ENCODE measurements at regions not wholly inside any gene's neighbourhood (a gene's known extent, or its start where the extent isn't known, plus 50 kb on each side); places are given as distances from the start of the nearest gene placed in this dataset.
"Not testable (repeated sequence)": the region's sequence is repeated elsewhere in the genome, so short reads cannot be mapped to it uniquely, and the experiment has no call there.

GRCh38 chr2:51781691-51782090 lies 749.8 kb upstream of the NRXN1 start:
- TF ChIP-seq ATF7 (IDR thresholded peaks at IDR 0.05; ENCODE audit: low read depth), result no peak
- Histone ChIP-seq H3K27me3 (replicated peaks in 1 of 2; ENCODE audit: control insufficient read depth in 2 of 2, insufficient read depth in 2 of 2, low read length in 1 of 2) (no peaks in the 10 kb centered on the region), H3K27ac (ENCODE audit: control insufficient read depth, insufficient read depth) (no peak overlapping the region), H3K4me3 (no peak overlapping the region), H3K79me2 (ENCODE audit: control insufficient read depth, insufficient read depth, low read length) (no peaks in the 10 kb centered on the region), H3K36me3 (ENCODE audit: control insufficient read depth in 2 of 2, insufficient read depth in 2 of 2, low read length in 1 of 2) (no peaks in the 10 kb centered on the region), H3K9ac (ENCODE audit: control insufficient read depth, insufficient read depth, low read length) (no peak overlapping the region), H3K9me3 (replicated peaks; ENCODE audit: control insufficient read depth, insufficient read depth, low read length) (no peaks in the 10 kb centered on the region; the same call in 2 of the 3 replicates), H2AFZ (ENCODE audit: control insufficient read depth, low read depth, low read length) (no peak overlapping the region), H4K20me1 (ENCODE audit: control insufficient read depth, insufficient read depth) (no peaks in the 10 kb centered on the region), H3K4me1 (ENCODE audit: control insufficient read depth, insufficient read depth, low read length) (no peaks in the 10 kb centered on the region), H3K4me2 (ENCODE audit: control insufficient read depth, insufficient read depth) (no peak overlapping the region)
- no TSS peak for BruUV-seq (replicated peaks)
- ChIA-PET POLR2A (no interaction called here), RAD21 (ENCODE audit: unreplicated experiment) (no interaction called here), SMC1A (ENCODE audit: uncharacterized antibody, unreplicated experiment) (no interaction called here), CTCF (interaction anchor here (1.3 kb wide), 1 partner anchor 13 kb away, joined by 3 read pairs; no protein-coding TSS in a partner anchor)
- FAIRE-seq (no peak), DNase-seq (ENCODE audit: low read depth, low spot score) (no peak), ATAC-seq (no peak)
- intact Hi-C loops (cut with micrococcal nuclease; ENCODE audit: unreplicated experiment), result no loop called here
- in situ Hi-C loops (cut with MboI), result no loop called here
- WGBS (ENCODE audit: insufficient coverage, insufficient replicate concordance, low lambda C conversion rate, missing lambda C conversion rate), result 16% methylated on average over 4 of the region's 4 CpGs

GRCh38 chr2:51780353-51780752 lies 748.4 kb upstream of the NRXN1 start:
- intact Hi-C loops (cut with micrococcal nuclease; ENCODE audit: unreplicated experiment) (no loop called here), in situ Hi-C loops (cut with MboI) (no loop called here)
- H3K4me1 ChIP-seq (ENCODE audit: control insufficient read depth, insufficient read depth, low read length), result no peaks in the 10 kb centered on the region
- ChIA-PET SMC1A (ENCODE audit: uncharacterized antibody, unreplicated experiment) (no interaction called here), RAD21 (ENCODE audit: unreplicated experiment) (no interaction called here), POLR2A (no interaction called here), CTCF (no interaction called here)
- H3K79me2 ChIP-seq (ENCODE audit: control insufficient read depth, insufficient read depth, low read length), result no peaks in the 10 kb centered on the region
- no peak overlapping the region for H3K4me2 ChIP-seq (ENCODE audit: control insufficient read depth, insufficient read depth)
- H4K20me1 ChIP-seq (ENCODE audit: control insufficient read depth, insufficient read depth), result no peaks in the 10 kb centered on the region
- TF ChIP-seq HDAC6 (IDR thresholded peaks at IDR 0.05; ENCODE audit: unreplicated experiment) (no peak), EED (IDR thresholded peaks at IDR 0.05; ENCODE audit: low read depth) (no peak), PAX5 (IDR thresholded peaks at IDR 0.05; ENCODE audit: borderline replicate concordance, low read depth, low read length) (no peak), POU2F2 (IDR thresholded peaks at IDR 0.05; ENCODE audit: borderline replicate concordance, low read depth, low read length) (no peak), FOXK2 (IDR thresholded peaks at IDR 0.05) (no peak), CHD4 (IDR thresholded peaks at IDR 0.05) (no peak), JUNB (IDR thresholded peaks at IDR 0.05) (no peak), RAD21 (IDR thresholded peaks at IDR 0.05; ENCODE audit: insufficient read depth, low read depth, low read length) (no peak)
- no peak overlapping the region for H3K4me3 ChIP-seq
- no peak overlapping the region for H2AFZ ChIP-seq (ENCODE audit: control insufficient read depth, low read depth, low read length)
- no peaks in the 10 kb centered on the region for H3K36me3 ChIP-seq (ENCODE audit: control insufficient read depth in 2 of 2, insufficient read depth in 2 of 2, low read length in 1 of 2)
- no peak for DNase-seq (ENCODE audit: low read depth, low spot score)
- no peaks in the 10 kb centered on the region for H3K27me3 ChIP-seq (replicated peaks in 1 of 2; ENCODE audit: control insufficient read depth in 2 of 2, insufficient read depth in 2 of 2, low read length in 1 of 2)
- H3K9ac ChIP-seq (ENCODE audit: control insufficient read depth, insufficient read depth, low read length), result no peak overlapping the region
- H3K27ac ChIP-seq (ENCODE audit: control insufficient read depth, insufficient read depth), result no peak overlapping the region
- FAIRE-seq, result no peak
- ATAC-seq, result no peak
- H3K9me3 ChIP-seq (replicated peaks; ENCODE audit: control insufficient read depth, insufficient read depth, low read length), result no peaks in the 10 kb centered on the region; the same call in 2 of the 3 replicates
- 84% methylated on average over 11 of the region's 26 CpGs for WGBS (ENCODE audit: insufficient coverage, insufficient replicate concordance, low lambda C conversion rate, missing lambda C conversion rate)
- BruUV-seq (replicated peaks), result no TSS peak

- H3K9me3 ChIP-seq (replicated peaks; ENCODE audit: control insufficient read depth, insufficient read depth, low read length); H3K4me3 ChIP-seq; H3K27ac ChIP-seq (ENCODE audit: control insufficient read depth, insufficient read depth); SMC1A ChIA-PET (ENCODE audit: uncharacterized antibody, unreplicated experiment); H3K79me2 ChIP-seq (ENCODE audit: control insufficient read depth, insufficient read depth, low read length); RAD21 ChIA-PET (ENCODE audit: unreplicated experiment); POLR2A ChIA-PET; H3K4me1 ChIP-seq (ENCODE audit: control insufficient read depth, insufficient read depth, low read length); BruUV-seq (replicated peaks); H2AFZ ChIP-seq (ENCODE audit: control insufficient read depth, low read depth, low read length); CTCF ChIA-PET; H3K9ac ChIP-seq (ENCODE audit: control insufficient read depth, insufficient read depth, low read length); DNase-seq (ENCODE audit: low read depth, low spot score); ATAC-seq; H4K20me1 ChIP-seq (ENCODE audit: control insufficient read depth, insufficient read depth); intact Hi-C loops (cut with micrococcal nuclease; ENCODE audit: unreplicated experiment); H3K4me2 ChIP-seq (ENCODE audit: control insufficient read depth, insufficient read depth); in situ Hi-C loops (cut with MboI); H3K36me3 ChIP-seq (ENCODE audit: control insufficient read depth in 2 of 2, insufficient read depth in 2 of 2, low read length in 1 of 2); H3K27me3 ChIP-seq (replicated peaks in 1 of 2; ENCODE audit: control insufficient read depth in 2 of 2, insufficient read depth in 2 of 2, low read length in 1 of 2); FAIRE-seq: not testable (repeated sequence)
- WGBS (ENCODE audit: insufficient coverage, insufficient replicate concordance, low lambda C conversion rate, missing lambda C conversion rate), result 44% methylated on average over 7 of the region's 7 CpGs
Observed at GRCh38 chr2:51779723-51780122, 747.8 kb upstream of the NRXN1 start.
